A549 (cell line): ENCODE measurements at regions not wholly inside any gene's neighbourhood (a gene's known extent, or its start where the extent isn't known, plus 50 kb on each side); places are given as distances from the start of the nearest gene placed in this dataset.

Experiments used
- ATAC-seq, 2 experiments: fragments of 200-7000 bp in 1 of 2; fragments of >200 bp in 1 of 2; cut with Nextera tagmentation in 1 of 2; cut with Tn5 transposase in 1 of 2; 3 replicates each; pipeline versions ENCODE4 v1.8.0 to v1.9.1; 2018 to 2020; ENCODE audit warnings: mild to moderate bottlenecking in 1 of 2, moderate library complexity in 1 of 2
- CTCF ChIA-PET: fragments of 300-600 bp; sonication (Branson Sonifier 250); formaldehyde crosslinking; extraction: SDS; loops from one replicate; lab custom pipeline; 2021; ENCODE audit warnings: antibody characterized with exemption, inconsistent platforms; lab: Yijun Ruan, JAX
- POLR2A ChIA-PET: fragments of 350-600 bp; formaldehyde crosslinking; extraction: SDS; loops from one replicate; lab custom pipeline; 2021; ENCODE audit warnings: antibody characterized with exemption, inconsistent platforms; lab: Yijun Ruan, JAX
- DNase-seq, 2 experiments: peaks; one replicate each; pipeline versions ENCODE4 v3.0.0 to v3.0.0-alpha.2; 2011 to 2016; ENCODE audit warnings: low read depth in 1 of 2, low spot score in 1 of 2
- FAIRE-seq: peaks from 2 replicates; lab custom pipeline; 2011; peaks lifted over from hg19 to GRCh38; lab: Jason Lieb, UNC
- H3K27ac ChIP-seq, 2 experiments: fragments of >200 bp; sonication (Bioruptor Twin); formaldehyde crosslinking; 3 replicates each; pipeline ENCODE4 v1.5.1; 2016 to 2017
- H3K4me1 ChIP-seq: fragments of >200 bp; sonication (Bioruptor Twin); formaldehyde crosslinking; 3 replicates; pipeline ENCODE4 v1.6.1; 2016
- H3K4me2 ChIP-seq: fragments of >200 bp; sonication (Bioruptor Twin); formaldehyde crosslinking; 3 replicates; pipeline ENCODE4 v1.6.1; 2016
- H3K4me3 ChIP-seq: fragments of >200 bp; sonication (Bioruptor Twin); formaldehyde crosslinking; 3 replicates; pipeline ENCODE4 v1.5.1; 2016
- H3K9me3 ChIP-seq: fragments of >200 bp; sonication (Bioruptor Twin); formaldehyde crosslinking; 3 replicates; pipeline ENCODE4 v1.6.1; 2016
- BHLHE40 ChIP-seq: IDR thresholded peaks from 2 replicates; pipeline ENCODE4 v1.6.1; 2012; ENCODE audit warnings: low read depth, low read length, inconsistent platforms
- CTCF ChIP-seq: fragments of >200 bp; sonication (Bioruptor Twin); formaldehyde crosslinking; IDR thresholded peaks from 3 replicates; pipeline ENCODE4 v1.5.1; 2016
- EHF ChIP-seq: fragments of 250-450 bp; sonication (Bioruptor Pico); IDR thresholded peaks from 2 replicates; pipeline ENCODE4 v1.5.0; 2020; ENCODE audit warnings: mild to moderate bottlenecking
- EP300 ChIP-seq, 2 experiments: fragments of >200 bp; sonication (Bioruptor Twin); formaldehyde crosslinking; IDR thresholded peaks; 2 replicates in 1 of 2; 3 replicates in 1 of 2; pipeline ENCODE4 v1.6.1; 2016 to 2017
- ESRRA ChIP-seq: fragments of 150-350 bp; IDR thresholded peaks from 2 replicates; pipeline ENCODE4 v1.6.1; 2014; ENCODE audit warnings: mild to moderate bottlenecking, low read length, borderline replicate concordance
- FOSB ChIP-seq: fragments of 250-450 bp; sonication (Bioruptor Pico); IDR thresholded peaks from 2 replicates; pipeline ENCODE4 v1.5.0; 2020; ENCODE audit warnings: mild to moderate bottlenecking, moderate library complexity
- GATA3 ChIP-seq: IDR thresholded peaks from 2 replicates; pipeline ENCODE4 v1.6.1; 2012; ENCODE audit warnings: borderline replicate concordance
- HES2 ChIP-seq: fragments of >200 bp; sonication (Bioruptor Twin); formaldehyde crosslinking; IDR thresholded peaks from 2 replicates; pipeline ENCODE4 v1.6.1; 2016
- HMGXB4 ChIP-seq: fragments of 250-450 bp; sonication (Bioruptor Pico); IDR thresholded peaks from 2 replicates; pipeline ENCODE4 v1.5.0; 2021; ENCODE audit warnings: mild to moderate bottlenecking, moderate library complexity, borderline replicate concordance
- HOXA7 ChIP-seq: fragments of 250-450 bp; sonication (Bioruptor Pico); IDR thresholded peaks from 2 replicates; pipeline ENCODE4 v1.5.0; 2020; ENCODE audit warnings: mild to moderate bottlenecking, moderate library complexity
- HOXB13 ChIP-seq: fragments of 250-450 bp; sonication (Bioruptor Pico); IDR thresholded peaks from 2 replicates; pipeline ENCODE4 v1.5.0; 2020; ENCODE audit warnings: low read depth, mild to moderate bottlenecking, moderate library complexity
- JUN ChIP-seq, 2 experiments: fragments of >200 bp; sonication (Bioruptor Twin); formaldehyde crosslinking; IDR thresholded peaks; 2 replicates in 1 of 2; 3 replicates in 1 of 2; pipeline ENCODE4 v1.6.1; 2016 to 2017
- JUNB ChIP-seq: fragments of >200 bp; sonication (Bioruptor Twin); formaldehyde crosslinking; IDR thresholded peaks from 2 replicates; pipeline ENCODE4 v1.6.1; 2016
- MAFK ChIP-seq: fragments of 450-650 bp; IDR thresholded peaks from 2 replicates; pipeline ENCODE4 v1.6.1; 2014; ENCODE audit not compliant: partially characterized antibody
- MAX ChIP-seq: IDR thresholded peaks from 2 replicates; pipeline ENCODE4 v1.6.1; 2012
- MAZ ChIP-seq: fragments of 150-350 bp; IDR thresholded peaks from 2 replicates; pipeline ENCODE4 v1.6.1; 2014; ENCODE audit warnings: antibody characterized with exemption, low read depth, low read length, borderline replicate concordance
- MYC ChIP-seq: IDR thresholded peaks from 2 replicates; pipeline ENCODE4 v1.6.1; 2012; ENCODE audit warnings: mild to moderate bottlenecking, inconsistent platforms, low read length, improper control_type of control experiment, borderline replicate concordance
- NFE2L2 ChIP-seq: fragments of 150-350 bp; conservative IDR thresholded peaks from 2 replicates; pipeline ENCODE4 v1.6.1; 2014; ENCODE audit warnings: low read length
- PHF8 ChIP-seq: fragments of 200-600 bp; sonication (generic); IDR thresholded peaks from 2 replicates; pipeline ENCODE4 v1.6.1; 2016; ENCODE audit warnings: low read depth, mild to moderate bottlenecking, antibody characterized with exemption, moderate library complexity, borderline replicate concordance
- RFX5 ChIP-seq: fragments of 450-650 bp; IDR thresholded peaks from 2 replicates; pipeline ENCODE4 v1.7.1; 2014; ENCODE audit warnings: antibody characterized with exemption, mild to moderate bottlenecking, moderate library complexity
- SREBF2 ChIP-seq: fragments of 450-650 bp; IDR thresholded peaks from 2 replicates; pipeline ENCODE4 v1.6.1; 2014; ENCODE audit warnings: mild to moderate bottlenecking, moderate library complexity
- TP53 ChIP-seq: fragments of 250-450 bp; sonication (Bioruptor Pico); IDR thresholded peaks from 2 replicates; pipeline ENCODE4 v1.5.0; 2021; ENCODE audit warnings: mild to moderate bottlenecking, moderate library complexity
- USF2 ChIP-seq: fragments of 450-650 bp; IDR thresholded peaks from 2 replicates; pipeline ENCODE4 v1.6.1; 2014; ENCODE audit warnings: antibody characterized with exemption
- ZC3H11A ChIP-seq: fragments of 450-650 bp; IDR thresholded peaks from 2 replicates; pipeline ENCODE4 v1.6.1; 2014; ENCODE audit warnings: antibody characterized with exemption, mild to moderate bottlenecking
- WGBS: methylation state at CpG from one replicate; pipeline ENCODE4 v1.1.6; 2017; ENCODE audit errors: missing lambda C conversion rate; 5-methylcytosine and 5-hydroxymethylcytosine counted together

GRCh38 chr3:7847021-7847420, 654.6 kb upstream of the LMCD1 start:
- no peak for FAIRE-seq
- CTCF ChIA-PET = no interaction called here

GRCh38 chr3:7847521-7847920, 654.1 kb upstream of the LMCD1 start:
- no peaks in the 10 kb centered on the region for H3K9me3 ChIP-seq
- H3K4me1 ChIP-seq = no peaks in the 10 kb centered on the region
- CTCF ChIA-PET = interaction anchor here (1.3 kb wide), 1 partner anchor 9 kb away, joined by 3 read pairs; no protein-coding TSS in a partner anchor
- no peak for ATAC-seq
- DNase-seq = no peak
- H3K4me3 ChIP-seq = no peak overlapping the region
- H3K4me2 ChIP-seq = no peak overlapping the region
- FAIRE-seq = no peak
- no peak overlapping the region for H3K27ac ChIP-seq
- WGBS = 16% methylated on average over 6 of the region's 6 CpGs
- POLR2A ChIA-PET = no interaction called here
- TF ChIP-seq MAZ (no peak), GATA3 (no peak), BHLHE40 (no peak), EHF (no peak), TP53 (no peak), PHF8 (no peak), MAFK (no peak), SREBF2 (no peak), HMGXB4 (CRISPR knock-in tag) (no peak), JUNB (no peak), FOSB (no peak), HOXB13 (CRISPR knock-in tag) (no peak), EP300 (IDR thresholded peaks at IDR 0.05) (no peak), USF2 (no peak), JUN (IDR thresholded peaks at IDR 0.05) (no peak), RFX5 (no peak), HOXA7 (CRISPR knock-in tag) (no peak), ZC3H11A (no peak)

More at GRCh38 chr3:7847021-7847420, 654.6 kb upstream of the LMCD1 start:
- Histone ChIP-seq H3K4me3 (no peak overlapping the region), H3K27ac (no peak overlapping the region), H3K9me3 (no peaks in the 10 kb centered on the region), H3K4me1 (no peaks in the 10 kb centered on the region), H3K4me2 (no peak overlapping the region)
- POLR2A ChIA-PET = no interaction called here
- DNase-seq (no peak), ATAC-seq (no peak)
- TF ChIP-seq CTCF = no peak
- TF ChIP-seq NFE2L2 = no peak
- TF ChIP-seq MYC = no peak
- no peak for TF ChIP-seq HES2
- TF ChIP-seq ESRRA = no peak
- no peak for TF ChIP-seq SREBF2
- no peak for TF ChIP-seq MAX
- 0% methylated on average over 2 of the region's 2 CpGs for WGBS
